Astrocyte (in vitro differentiated cells and primary cell): ENCODE measurements at regions not wholly inside any gene's neighbourhood (a gene's known extent, or its start where the extent isn't known, plus 50 kb on each side); places are given as distances from the start of the nearest gene placed in this dataset.

Experiments used
- DNase-seq: peaks from one replicate; pipeline ENCODE4 v3.0.0-alpha.2; 2010; ENCODE audit warnings: low read depth
- FAIRE-seq: peaks from 2 replicates; lab custom pipeline; 2011; peaks lifted over from hg19 to GRCh38; lab: Jason Lieb, UNC
- H2AFZ ChIP-seq: 2 replicates; pipeline ENCODE4 v1.6.0; 2012; ENCODE audit warnings: low read depth, low read length, inconsistent platforms
- H3K27ac ChIP-seq: 2 replicates; pipeline ENCODE4 v1.5.1; 2011; ENCODE audit warnings: low read depth, low read length, inconsistent platforms
- H3K27me3 ChIP-seq: 2 replicates; pipeline ENCODE4 v1.6.0; 2011; ENCODE audit warnings: low read length, inconsistent platforms; ENCODE audit not compliant: insufficient read depth
- H3K36me3 ChIP-seq: 2 replicates; pipeline ENCODE4 v1.5.1; 2011; ENCODE audit warnings: low read length, inconsistent platforms; ENCODE audit not compliant: insufficient read depth
- H3K4me1 ChIP-seq: 2 replicates; pipeline ENCODE4 v1.5.1; 2011; ENCODE audit warnings: low read length, inconsistent platforms; ENCODE audit not compliant: insufficient read depth
- H3K4me2 ChIP-seq: 2 replicates; pipeline ENCODE4 v1.6.0; 2012; ENCODE audit warnings: low read length, inconsistent platforms
- H3K4me3 ChIP-seq: 2 replicates; pipeline ENCODE4 v1.5.1; 2011; ENCODE audit warnings: low read depth, mild to moderate bottlenecking, low read length, inconsistent platforms; ENCODE audit not compliant: insufficient read depth
- H3K79me2 ChIP-seq: 2 replicates; pipeline ENCODE4 v1.6.0; 2012; ENCODE audit warnings: mild to moderate bottlenecking, low read length, inconsistent platforms; ENCODE audit not compliant: insufficient read depth
- H3K9ac ChIP-seq: 2 replicates; pipeline ENCODE4 v1.6.0; 2012; ENCODE audit warnings: mild to moderate bottlenecking, low read length, inconsistent platforms
- H3K9me3 ChIP-seq: 2 replicates; pipeline ENCODE4 v1.5.1; 2012; ENCODE audit warnings: low read depth, mild to moderate bottlenecking, low read length, inconsistent platforms; ENCODE audit not compliant: insufficient read depth
- H4K20me1 ChIP-seq: 2 replicates; pipeline ENCODE4 v1.6.0; 2012; ENCODE audit warnings: low read length, inconsistent platforms; ENCODE audit not compliant: insufficient read depth
- H3K27ac Mint-ChIP-seq: one replicate; pipeline ENCODE4 v1.8.0; 2021; ENCODE audit warnings: mild to moderate bottlenecking, mixed read lengths; ENCODE audit not compliant: unreplicated experiment
- H3K27me3 Mint-ChIP-seq: one replicate; pipeline ENCODE4 v1.8.0; 2021; ENCODE audit warnings: low read depth, mixed read lengths; ENCODE audit not compliant: unreplicated experiment
- H3K36me3 Mint-ChIP-seq: one replicate; pipeline ENCODE4 v1.8.0; 2021; ENCODE audit warnings: low read depth, mixed read lengths; ENCODE audit not compliant: unreplicated experiment
- H3K4me1 Mint-ChIP-seq: one replicate; pipeline ENCODE4 v1.8.0; 2021; ENCODE audit warnings: low read depth, mixed read lengths; ENCODE audit not compliant: unreplicated experiment
- H3K4me3 Mint-ChIP-seq: one replicate; pipeline ENCODE4 v1.8.0; 2021; ENCODE audit warnings: mild to moderate bottlenecking, moderate library complexity, mixed read lengths; ENCODE audit not compliant: unreplicated experiment
- H3K9me3 Mint-ChIP-seq: one replicate; pipeline ENCODE4 v1.8.0; 2021; ENCODE audit warnings: mild to moderate bottlenecking, mixed read lengths; ENCODE audit not compliant: unreplicated experiment
- CTCF ChIP-seq: IDR thresholded peaks from 2 replicates; pipeline ENCODE4 v1.5.1; 2011; ENCODE audit warnings: low read depth, mild to moderate bottlenecking, inconsistent platforms, low read length, moderate library complexity; ENCODE audit not compliant: insufficient read depth
- EZH2 ChIP-seq: IDR thresholded peaks from 2 replicates; pipeline ENCODE4 v1.6.1; 2012; ENCODE audit warnings: mild to moderate bottlenecking, low read length, inconsistent platforms; ENCODE audit not compliant: insufficient read depth

GRCh38 chr5:77876316-77876715 is 100.2 kb upstream of the TBCA start:
- H3K4me3 Mint-ChIP-seq = no peak overlapping the region
- Histone ChIP-seq H3K4me2 (no peak overlapping the region), H4K20me1 (no peaks in the 10 kb centered on the region), H3K27ac (no peak overlapping the region), H3K36me3 (no peaks in the 10 kb centered on the region), H2AFZ (no peak overlapping the region), H3K4me1 (peaks cover 6% of the 10 kb centered on the region), H3K4me3 (no peak overlapping the region), H3K79me2 (no peaks in the 10 kb centered on the region), H3K9me3 (no peaks in the 10 kb centered on the region), H3K27me3 (peaks cover 2% of the 10 kb centered on the region), H3K9ac (no peak overlapping the region)
- FAIRE-seq (no peak), DNase-seq (no peak)
- TF ChIP-seq CTCF = no peak
- TF ChIP-seq EZH2 = no peak
- H3K4me1 Mint-ChIP-seq = peaks cover 2% of the 10 kb centered on the region
- peaks cover 18% of the 10 kb centered on the region for H3K27me3 Mint-ChIP-seq
- H3K36me3 Mint-ChIP-seq = peaks cover 2% of the 10 kb centered on the region
- H3K9me3 Mint-ChIP-seq = no peaks in the 10 kb centered on the region
- H3K27ac Mint-ChIP-seq = no peak overlapping the region

DNA sequence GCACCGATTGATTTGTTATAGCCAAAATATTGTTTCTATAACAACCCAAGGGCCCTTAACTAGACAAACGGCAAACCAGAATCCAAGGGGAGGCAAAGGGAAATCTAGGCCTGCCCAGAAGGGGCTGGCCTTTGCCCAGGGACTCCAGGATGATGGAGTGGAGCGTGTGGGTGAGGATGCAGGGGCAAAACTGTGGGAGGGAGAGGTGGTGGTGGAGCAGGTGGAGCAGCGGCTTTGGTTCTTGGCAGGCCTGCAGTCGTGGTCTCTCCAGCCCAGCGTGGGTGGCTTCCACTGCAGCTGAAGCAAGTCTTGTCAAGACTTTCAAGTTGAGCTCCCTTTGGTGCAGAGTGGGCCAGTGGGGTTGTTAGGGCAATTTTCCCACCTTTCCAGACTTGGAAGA is 98.6 kb upstream of the TBCA start:
- Histone ChIP-seq H3K79me2 (no peaks in the 10 kb centered on the region), H3K9ac (no peak overlapping the region), H3K9me3 (no peaks in the 10 kb centered on the region), H3K36me3 (no peaks in the 10 kb centered on the region), H3K27ac (no peak overlapping the region), H3K4me1 (peaks cover under 1% of the 10 kb centered on the region), H2AFZ (no peak overlapping the region), H3K27me3 (peaks cover 2% of the 10 kb centered on the region), H3K4me2 (no peak overlapping the region), H3K4me3 (no peak overlapping the region), H4K20me1 (no peaks in the 10 kb centered on the region)
- H3K27ac Mint-ChIP-seq = no peak overlapping the region
- FAIRE-seq = no peak
- no peak overlapping the region for H3K4me3 Mint-ChIP-seq
- H3K9me3 Mint-ChIP-seq = no peaks in the 10 kb centered on the region
- no peaks in the 10 kb centered on the region for H3K4me1 Mint-ChIP-seq
- DNase-seq = no peak
- peaks cover 2% of the 10 kb centered on the region for H3K36me3 Mint-ChIP-seq
- no peak for TF ChIP-seq EZH2
- TF ChIP-seq CTCF = no peak
- peaks cover 18% of the 10 kb centered on the region for H3K27me3 Mint-ChIP-seq

DNA sequence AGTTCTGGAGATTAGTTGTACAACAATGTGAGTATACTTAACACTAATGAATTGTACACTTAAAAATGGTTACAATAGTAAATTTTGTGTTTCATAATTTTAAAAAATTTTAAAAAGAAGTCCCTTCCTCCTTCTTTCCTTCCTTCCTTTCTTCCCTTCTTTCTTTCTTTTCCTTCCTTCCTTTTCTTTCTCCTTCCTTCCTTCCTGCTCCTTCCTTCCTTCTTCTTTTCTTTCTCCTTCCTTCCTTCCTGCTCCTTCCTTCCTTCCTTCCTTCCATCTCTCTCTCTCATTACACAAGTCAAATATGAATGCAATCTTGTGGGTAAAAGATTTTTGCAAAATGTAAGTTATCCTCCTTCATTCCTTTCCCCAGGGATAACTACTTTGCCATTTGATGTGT is 97.1 kb upstream of the TBCA start:
- Histone ChIP-seq H3K4me2 (no peak overlapping the region), H3K79me2 (no peaks in the 10 kb centered on the region), H2AFZ (no peak overlapping the region), H3K4me3 (no peak overlapping the region), H3K27me3 (peaks cover 2% of the 10 kb centered on the region), H3K9me3 (no peaks in the 10 kb centered on the region), H4K20me1 (no peaks in the 10 kb centered on the region), H3K36me3 (no peaks in the 10 kb centered on the region), H3K4me1 (no peaks in the 10 kb centered on the region), H3K9ac (no peak overlapping the region), H3K27ac (no peak overlapping the region)
- FAIRE-seq (no peak), DNase-seq (no peak)
- Mint-ChIP-seq H3K27ac (no peak overlapping the region), H3K36me3 (peaks cover 2% of the 10 kb centered on the region), H3K4me3 (no peak overlapping the region), H3K9me3 (no peaks in the 10 kb centered on the region), H3K4me1 (no peaks in the 10 kb centered on the region), H3K27me3 (peaks cover 18% of the 10 kb centered on the region)
- TF ChIP-seq EZH2 (no peak), CTCF (no peak)
